ENCODE measurements at regions not wholly inside any gene's neighbourhood (a gene's known extent, or its start where the extent isn't known, plus 50 kb on each side); places are given as distances from the start of the nearest gene placed in this dataset.

- no peak for TF ChIP-seq CTCF (IDR thresholded peaks at IDR 0.05)
- TF ChIP-seq EZH2 (IDR thresholded peaks at IDR 0.05), result no peak
These were observed 62.6 kb upstream of the TEX13D start for GRCh38 chrX:124269881-124270280.
